ENCODE measurements at regions not wholly inside any gene's neighbourhood (a gene's known extent, or its start where the extent isn't known, plus 50 kb on each side); places are given as distances from the start of the nearest gene placed in this dataset.
A peak's percentile ranks its signal among the peaks of the same experiment; 100 is the strongest.

GRCh38 chr1:88175631-88176226 is 508.3 kb upstream of the PKN2 start (continued):
- TF ChIP-seq JUND (IDR thresholded peaks at IDR 0.05): peak; percentile 100
- TF ChIP-seq FOXA1 (IDR thresholded peaks at IDR 0.05): peak; percentile 48
- TF ChIP-seq, protein P1, sequence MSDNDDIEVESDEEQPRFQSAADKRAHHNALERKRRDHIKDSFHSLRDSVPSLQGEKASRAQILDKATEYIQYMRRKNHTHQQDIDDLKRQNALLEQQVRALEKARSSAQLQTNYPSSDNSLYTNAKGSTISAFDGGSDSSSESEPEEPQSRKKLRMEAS (IDR thresholded peaks at IDR 0.05): peak; percentile 77
- no peak for TF ChIP-seq CTCF (IDR thresholded peaks at IDR 0.05; ENCODE audit: low read depth, low read length, missing input control)
- TF ChIP-seq FOXA2 (IDR thresholded peaks at IDR 0.05): peak; percentile 56

DNA sequence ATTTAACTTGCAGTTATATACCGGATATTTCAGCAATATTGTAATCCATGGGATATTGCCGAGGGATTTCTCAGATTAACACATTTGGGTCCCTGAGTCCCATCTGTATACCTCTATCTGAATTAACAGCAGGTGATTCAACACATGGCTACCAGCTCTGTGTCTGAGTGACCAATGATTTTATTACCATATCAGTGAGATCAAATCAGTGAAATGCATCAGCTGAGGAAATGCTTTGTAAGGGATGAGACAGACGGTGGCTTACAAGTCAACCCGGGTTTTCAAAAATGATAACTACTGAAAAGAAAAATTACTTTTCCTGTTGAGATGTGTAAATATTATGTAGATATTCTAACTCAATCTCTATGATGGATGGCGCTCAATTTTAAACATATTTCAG is 504.1 kb upstream of the PKN2 start:
- no peaks in the 10 kb centered on the region for H3K27me3 ChIP-seq (ENCODE audit: control insufficient read depth in 4 of 4, insufficient read depth in 4 of 4, low read length in 3 of 4)
- H3K4me1 ChIP-seq (ENCODE audit: control insufficient read depth in 4 of 4, insufficient read depth in 4 of 4, low read length in 3 of 4): peaks cover 2 to 28% (median 12%) of the 10 kb centered on the region in 4 donors
- TF ChIP-seq REST (IDR thresholded peaks at IDR 0.05) (no peak), YY1 (IDR thresholded peaks at IDR 0.05) (no peak), HNF4A (conservative IDR thresholded peaks at IDR 0.05) (no peak), JUND (IDR thresholded peaks at IDR 0.05) (no peak), GABPA (IDR thresholded peaks at IDR 0.05 in 1 of 2, conservative IDR thresholded peaks at IDR 0.05 in 1 of 2) (no peak), NR2F2 (IDR thresholded peaks at IDR 0.05) (no peak), FOXA1 (IDR thresholded peaks at IDR 0.05) (no peak)
- TF ChIP-seq, protein P2, sequence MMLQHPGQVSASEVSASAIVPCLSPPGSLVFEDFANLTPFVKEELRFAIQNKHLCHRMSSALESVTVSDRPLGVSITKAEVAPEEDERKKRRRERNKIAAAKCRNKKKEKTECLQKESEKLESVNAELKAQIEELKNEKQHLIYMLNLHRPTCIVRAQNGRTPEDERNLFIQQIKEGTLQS (IDR thresholded peaks at IDR 0.05): no peak
- TF ChIP-seq, protein P1 (IDR thresholded peaks at IDR 0.05): no peak
- H3K9ac ChIP-seq (ENCODE audit: low read depth in 1 of 2, low read length in 2 of 2): no peak overlapping the region
- H3K27ac ChIP-seq (ENCODE audit: low read depth in 1 of 2, low read length in 2 of 2): peak overlapping the region in 1 of 2 donors; percentile 19
- DNase-seq (ENCODE audit: low spot score): no peak
- no peaks in the 10 kb centered on the region for H3K36me3 ChIP-seq (ENCODE audit: control insufficient read depth in 4 of 4, insufficient read depth in 3 of 4, low read depth in 1 of 4, low read length in 3 of 4)
- no peak overlapping the region for H3K4me3 ChIP-seq (ENCODE audit: low read depth in 1 of 3, low read length in 3 of 3)
- WGBS: 58% methylated on average over 5 of the region's 5 CpGs
- no peaks in the 10 kb centered on the region for H3K9me3 ChIP-seq (ENCODE audit: control insufficient read depth in 4 of 4, low read length in 3 of 4)

GRCh38 chr1:88180449-88181108 is 503.5 kb upstream of the PKN2 start:
- peak overlapping the region in 1 of 2 donors; percentile 19 for H3K27ac ChIP-seq (ENCODE audit: low read depth in 1 of 2, low read length in 2 of 2)
- peak; percentile 71 for DNase-seq (ENCODE audit: low spot score)
- H3K9me3 ChIP-seq (ENCODE audit: control insufficient read depth in 4 of 4, low read length in 3 of 4): no peaks in the 10 kb centered on the region
- no peak overlapping the region for H3K4me3 ChIP-seq (ENCODE audit: low read depth in 1 of 3, low read length in 3 of 3)
- no peaks in the 10 kb centered on the region for H3K27me3 ChIP-seq (ENCODE audit: control insufficient read depth in 4 of 4, insufficient read depth in 4 of 4, low read length in 3 of 4)
- no peak overlapping the region for H3K9ac ChIP-seq (ENCODE audit: low read depth in 1 of 2, low read length in 2 of 2)
- no peaks in the 10 kb centered on the region for H3K36me3 ChIP-seq (ENCODE audit: control insufficient read depth in 4 of 4, insufficient read depth in 3 of 4, low read depth in 1 of 4, low read length in 3 of 4)
- WGBS: 30% methylated on average over 8 of the region's 8 CpGs
- peaks cover 0 to 22% (median 6%) of the 10 kb centered on the region in 4 donors for H3K4me1 ChIP-seq (ENCODE audit: control insufficient read depth in 4 of 4, insufficient read depth in 4 of 4, low read length in 3 of 4)
- TF ChIP-seq, protein P2 (IDR thresholded peaks at IDR 0.05): peak; percentile 46
- TF ChIP-seq HNF4G (IDR thresholded peaks at IDR 0.05) (peak; percentile 77), GABPA (IDR thresholded peaks at IDR 0.05 in 1 of 2, conservative IDR thresholded peaks at IDR 0.05 in 1 of 2) (no peak), EGR1 (IDR thresholded peaks at IDR 0.05; ENCODE audit: low read depth in 2 of 2) (no peak), FOXA2 (IDR thresholded peaks at IDR 0.05) (no peak), TAF1 (conservative IDR thresholded peaks at IDR 0.05) (no peak), SP1 (IDR thresholded peaks at IDR 0.05) (peak; percentile 63), RXRA (IDR thresholded peaks at IDR 0.05) (peak; percentile 62 to 67), HNF4A (conservative IDR thresholded peaks at IDR 0.05) (peak; percentile 83 to 88), JUND (IDR thresholded peaks at IDR 0.05) (peak; percentile 66 to 78), REST (IDR thresholded peaks at IDR 0.05) (no peak), RAD21 (IDR thresholded peaks at IDR 0.05) (peak; percentile 100), YY1 (IDR thresholded peaks at IDR 0.05) (peak; percentile 44), NR2F2 (IDR thresholded peaks at IDR 0.05) (peak; percentile 14)
- TF ChIP-seq, protein P1 (IDR thresholded peaks at IDR 0.05): peak; percentile 35
